WTC11 (cell line): ENCODE measurements at regions not wholly inside any gene's neighbourhood (a gene's known extent, or its start where the extent isn't known, plus 50 kb on each side); places are given as distances from the start of the nearest gene placed in this dataset.
"Not testable (repeated sequence)": the region's sequence is repeated elsewhere in the genome, so short reads cannot be mapped to it uniquely, and the experiment has no call there.

Experiments used
- ATAC-seq: fragments of 200-7000 bp; cut with Tn5 transposase; 2 replicates; pipeline ENCODE4 v1.10.0; 2021; ENCODE audit warnings: mild to moderate bottlenecking, moderate library complexity
- CTCF ChIA-PET: fragments of 300-600 bp; sonication (Branson Sonifier 250); formaldehyde crosslinking; loops from one replicate; lab custom pipeline; 2021; ENCODE audit warnings: antibody characterized with exemption; lab: Charles Lee
- POLR2A ChIA-PET: fragments of 350-600 bp; sonication (Branson Sonifier 250); formaldehyde crosslinking; loops from one replicate; lab custom pipeline; 2021; ENCODE audit warnings: antibody characterized with exemption; lab: Charles Lee
- DNase-seq: peaks from one replicate; pipeline ENCODE4 v3.0.0; 2021; ENCODE audit warnings: low spot score
- H3K27ac Mint-ChIP-seq: 2 replicates; pipeline ENCODE4 v1.8.0; 2021; ENCODE audit warnings: mixed read lengths
- H3K27me3 Mint-ChIP-seq: 2 replicates; pipeline ENCODE4 v1.8.0; 2021; ENCODE audit warnings: low read depth, mild to moderate bottlenecking, moderate library complexity, mixed read lengths
- H3K36me3 Mint-ChIP-seq: 2 replicates; pipeline ENCODE4 v1.8.0; 2021; ENCODE audit warnings: mixed read lengths
- H3K4me1 Mint-ChIP-seq: 2 replicates; pipeline ENCODE4 v1.8.0; 2022; ENCODE audit warnings: mixed read lengths
- H3K4me3 Mint-ChIP-seq: 2 replicates; pipeline ENCODE4 v1.8.0; 2021; ENCODE audit warnings: mild to moderate bottlenecking, moderate library complexity, mixed read lengths
- H3K9me3 Mint-ChIP-seq: 2 replicates; pipeline ENCODE4 v1.8.0; 2021; ENCODE audit warnings: mixed read lengths
- AR ChIP-seq: fragments of 250-450 bp; sonication (Bioruptor Pico); IDR thresholded peaks from 2 replicates; pipeline ENCODE4 v1.9.0; 2021; ENCODE audit warnings: mild to moderate bottlenecking
- EMX1 ChIP-seq: fragments of 250-450 bp; sonication (Bioruptor Pico); IDR thresholded peaks from 2 replicates; pipeline ENCODE4 v1.8.0; 2021; ENCODE audit warnings: mild to moderate bottlenecking
- ESRRA ChIP-seq: sonication (generic); formaldehyde crosslinking; IDR thresholded peaks from 2 replicates; pipeline ENCODE4 v1.8.1; 2022; ENCODE audit warnings: mild to moderate bottlenecking, missing genetic modification reagents, borderline replicate concordance
- GABPB1 ChIP-seq: sonication (generic); formaldehyde crosslinking; IDR thresholded peaks from 2 replicates; pipeline ENCODE4 v1.8.1; 2023; ENCODE audit warnings: mild to moderate bottlenecking, missing genetic modification reagents
- JAZF1 ChIP-seq: fragments of 250-450 bp; sonication (Bioruptor Pico); IDR thresholded peaks from 2 replicates; pipeline ENCODE4 v1.9.0; 2021; ENCODE audit warnings: moderate library complexity, mild to moderate bottlenecking, inconsistent platforms
- MXD4 ChIP-seq: fragments of 250-450 bp; sonication (Bioruptor Pico); IDR thresholded peaks from 2 replicates; pipeline ENCODE4 v1.8.0; 2021; ENCODE audit warnings: mild to moderate bottlenecking, moderate library complexity, borderline replicate concordance
- NFE2L1 ChIP-seq: sonication (generic); formaldehyde crosslinking; IDR thresholded peaks from 2 replicates; pipeline ENCODE4 v1.8.1; 2023; ENCODE audit warnings: missing genetic modification reagents
- NFYB ChIP-seq: sonication (generic); formaldehyde crosslinking; conservative IDR thresholded peaks from 2 replicates; pipeline ENCODE4 v1.8.0; 2022; ENCODE audit warnings: low read depth, missing genetic modification reagents
- NR1H2 ChIP-seq: sonication (generic); formaldehyde crosslinking; IDR thresholded peaks from 2 replicates; pipeline ENCODE4 v1.9.0; 2021; ENCODE audit warnings: mild to moderate bottlenecking, moderate library complexity, missing genetic modification reagents
- NR3C1 ChIP-seq: sonication (generic); formaldehyde crosslinking; conservative IDR thresholded peaks from 2 replicates; pipeline ENCODE4 v1.8.1; 2023; ENCODE audit warnings: low read depth, mild to moderate bottlenecking, missing genetic modification reagents
- SMAD4 ChIP-seq: sonication (generic); formaldehyde crosslinking; IDR thresholded peaks from 2 replicates; pipeline ENCODE4 v1.8.0; 2022; ENCODE audit warnings: mild to moderate bottlenecking, missing genetic modification reagents
- TCF7 ChIP-seq: sonication (generic); formaldehyde crosslinking; IDR thresholded peaks from 2 replicates; pipeline ENCODE4 v1.8.0; 2022; ENCODE audit warnings: mild to moderate bottlenecking, low read depth, missing genetic modification reagents, moderate library complexity
- TEAD4 ChIP-seq: sonication (generic); formaldehyde crosslinking; IDR thresholded peaks from 2 replicates; pipeline ENCODE4 v1.8.0; 2022; ENCODE audit warnings: mild to moderate bottlenecking, missing genetic modification reagents
- ZNF396 ChIP-seq: fragments of 250-450 bp; sonication (Bioruptor Pico); IDR thresholded peaks from 2 replicates; pipeline ENCODE4 v1.8.0; 2021; ENCODE audit warnings: mild to moderate bottlenecking, moderate library complexity, borderline replicate concordance
- ZNF532 ChIP-seq: fragments of 250-450 bp; sonication (Bioruptor Pico); IDR thresholded peaks from 2 replicates; pipeline ENCODE4 v1.9.0; 2021; ENCODE audit warnings: mild to moderate bottlenecking, borderline replicate concordance
- ZNF671 ChIP-seq: fragments of 250-450 bp; sonication (Bioruptor Pico); IDR thresholded peaks from 2 replicates; pipeline ENCODE4 v1.8.0; 2021; ENCODE audit warnings: mild to moderate bottlenecking
- TF ChIP-seq, protein P1 (sequence below): fragments of 250-450 bp; sonication (Bioruptor Pico); IDR thresholded peaks from 2 replicates; pipeline ENCODE4 v1.8.0; 2021; ENCODE audit warnings: mild to moderate bottlenecking
- TF ChIP-seq, protein P2 (sequence below): sonication (generic); formaldehyde crosslinking; IDR thresholded peaks from 2 replicates; pipeline ENCODE4 v1.8.1; 2022; ENCODE audit warnings: mild to moderate bottlenecking, moderate library complexity, missing genetic modification reagents
- TF ChIP-seq, protein P3 (sequence below): sonication (generic); formaldehyde crosslinking; IDR thresholded peaks from 2 replicates; pipeline ENCODE4 v1.8.1; 2022; ENCODE audit warnings: low read depth, mild to moderate bottlenecking, moderate library complexity, missing genetic modification reagents, borderline replicate concordance

DNA sequence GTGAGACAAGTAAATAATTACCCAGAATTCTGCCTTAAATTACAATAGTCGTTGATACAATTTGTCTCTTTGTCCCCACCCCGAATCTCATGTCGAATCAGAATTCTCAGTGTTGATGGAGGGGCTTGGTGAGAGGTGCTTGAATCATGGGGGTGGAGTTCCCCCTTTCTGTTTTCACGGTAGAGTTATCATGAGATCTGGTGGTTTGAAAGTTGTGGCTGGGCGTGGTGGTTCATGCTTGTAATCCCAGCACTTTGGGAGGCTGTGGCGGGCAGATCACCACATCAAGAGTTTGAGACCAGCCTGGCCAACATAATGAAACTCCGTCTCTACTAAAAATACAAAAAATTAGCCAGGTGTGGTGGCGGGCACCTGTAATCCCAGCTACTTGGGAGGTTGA is 75.0 kb upstream of the GNAQ start:
- H3K4me3 Mint-ChIP-seq, CTCF ChIA-PET: not testable (repeated sequence)

GRCh38 chr9:78103971-78104433 is 72.4 kb upstream of the GNAQ start:
- TF ChIP-seq SMAD4 (CRISPR knock-in tag) (no peak), ZNF532 (no peak), TCF7 (no peak), NR1H2 (no peak), TEAD4 (CRISPR knock-in tag) (no peak), EMX1 (CRISPR knock-in tag) (no peak), ESRRA (CRISPR knock-in tag) (no peak), NFE2L1 (CRISPR knock-in tag) (no peak), JAZF1 (CRISPR knock-in tag) (no peak), NR3C1 (CRISPR knock-in tag) (no peak), AR (CRISPR knock-in tag) (no peak), ZNF671 (CRISPR knock-in tag) (no peak), NFYB (CRISPR knock-in tag) (no peak)
- TF ChIP-seq, protein P1, sequence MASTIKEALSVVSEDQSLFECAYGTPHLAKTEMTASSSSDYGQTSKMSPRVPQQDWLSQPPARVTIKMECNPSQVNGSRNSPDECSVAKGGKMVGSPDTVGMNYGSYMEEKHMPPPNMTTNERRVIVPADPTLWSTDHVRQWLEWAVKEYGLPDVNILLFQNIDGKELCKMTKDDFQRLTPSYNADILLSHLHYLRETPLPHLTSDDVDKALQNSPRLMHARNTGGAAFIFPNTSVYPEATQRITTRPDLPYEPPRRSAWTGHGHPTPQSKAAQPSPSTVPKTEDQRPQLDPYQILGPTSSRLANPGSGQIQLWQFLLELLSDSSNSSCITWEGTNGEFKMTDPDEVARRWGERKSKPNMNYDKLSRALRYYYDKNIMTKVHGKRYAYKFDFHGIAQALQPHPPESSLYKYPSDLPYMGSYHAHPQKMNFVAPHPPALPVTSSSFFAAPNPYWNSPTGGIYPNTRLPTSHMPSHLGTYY: no peak
- no peaks in the 10 kb centered on the region for H3K36me3 Mint-ChIP-seq
- no peaks in the 10 kb centered on the region; the same call in 1 of the 2 replicates for H3K27me3 Mint-ChIP-seq
- no peaks in the 10 kb centered on the region for H3K4me1 Mint-ChIP-seq
- no peak overlapping the region for H3K4me3 Mint-ChIP-seq
- POLR2A ChIA-PET: no interaction called here
- no peak overlapping the region for H3K27ac Mint-ChIP-seq
- CTCF ChIA-PET: no interaction called here
- ATAC-seq (no peak), DNase-seq (no peak)
- peaks cover 9% of the 10 kb centered on the region for H3K9me3 Mint-ChIP-seq

More for the DNA sequence above, 75.0 kb upstream of the GNAQ start:
- H3K27me3 Mint-ChIP-seq, H3K27ac Mint-ChIP-seq, ATAC-seq, H3K36me3 Mint-ChIP-seq, POLR2A ChIA-PET, DNase-seq, H3K4me1 Mint-ChIP-seq, H3K9me3 Mint-ChIP-seq: not testable (repeated sequence)

GRCh38 chr9:78101247-78101646 is 69.6 kb upstream of the GNAQ start:
- peaks cover 13% of the 10 kb centered on the region for H3K4me1 Mint-ChIP-seq
- H3K27ac Mint-ChIP-seq: no peak overlapping the region
- no peak for ATAC-seq
- peaks cover 6% of the 10 kb centered on the region for H3K9me3 Mint-ChIP-seq
- no peaks in the 10 kb centered on the region for H3K36me3 Mint-ChIP-seq
- ChIA-PET POLR2A (interaction anchor here (0.6 kb wide), 1 partner anchor 385 kb away, joined by 5 read pairs; no protein-coding TSS in a partner anchor), CTCF (interaction anchor here (0.7 to 1.9 kb wide), 2 partner anchors 14 to 20 kb away, joined by 3 to 9 read pairs; no protein-coding TSS in a partner anchor)
- no peaks in the 10 kb centered on the region for H3K27me3 Mint-ChIP-seq
- no peak overlapping the region for H3K4me3 Mint-ChIP-seq
- no peak for DNase-seq
- TF ChIP-seq GABPB1 (CRISPR knock-in tag): no peak
- TF ChIP-seq, protein P2, sequence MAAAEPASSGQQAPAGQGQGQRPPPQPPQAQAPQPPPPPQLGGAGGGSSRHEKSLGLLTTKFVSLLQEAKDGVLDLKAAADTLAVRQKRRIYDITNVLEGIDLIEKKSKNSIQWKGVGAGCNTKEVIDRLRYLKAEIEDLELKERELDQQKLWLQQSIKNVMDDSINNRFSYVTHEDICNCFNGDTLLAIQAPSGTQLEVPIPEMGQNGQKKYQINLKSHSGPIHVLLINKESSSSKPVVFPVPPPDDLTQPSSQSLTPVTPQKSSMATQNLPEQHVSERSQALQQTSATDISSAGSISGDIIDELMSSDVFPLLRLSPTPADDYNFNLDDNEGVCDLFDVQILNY (CRISPR knock-in tag): no peak
- TF ChIP-seq, protein P3, sequence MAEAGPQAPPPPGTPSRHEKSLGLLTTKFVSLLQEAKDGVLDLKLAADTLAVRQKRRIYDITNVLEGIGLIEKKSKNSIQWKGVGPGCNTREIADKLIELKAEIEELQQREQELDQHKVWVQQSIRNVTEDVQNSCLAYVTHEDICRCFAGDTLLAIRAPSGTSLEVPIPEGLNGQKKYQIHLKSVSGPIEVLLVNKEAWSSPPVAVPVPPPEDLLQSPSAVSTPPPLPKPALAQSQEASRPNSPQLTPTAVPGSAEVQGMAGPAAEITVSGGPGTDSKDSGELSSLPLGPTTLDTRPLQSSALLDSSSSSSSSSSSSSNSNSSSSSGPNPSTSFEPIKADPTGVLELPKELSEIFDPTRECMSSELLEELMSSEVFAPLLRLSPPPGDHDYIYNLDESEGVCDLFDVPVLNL (CRISPR knock-in tag): no peak
- no peak for TF ChIP-seq ZNF396 (CRISPR knock-in tag)
- TF ChIP-seq AR (CRISPR knock-in tag): no peak
- no peak for TF ChIP-seq MXD4 (CRISPR knock-in tag)
